Middle frontal gyrus (tissue), 1 donor: ENCODE measurements at regions not wholly inside any gene's neighbourhood (a gene's known extent, or its start where the extent isn't known, plus 50 kb on each side); places are given as distances from the start of the nearest gene placed in this dataset.

Experiments used
- DNase-seq: peaks from one replicate; pipeline ENCODE4 v3.0.0-alpha.2; 2015; ENCODE audit warnings: low spot score; ENCODE audit errors: extremely low spot score

- no peak for DNase-seq
Measured at GRCh38 chr5:51028394-51028793, 354.9 kb upstream of the ISL1 start.

- DNase-seq: no peak
Measured at GRCh38 chr5:51033215-51033614, 350.0 kb upstream of the ISL1 start.

GRCh38 chr5:51034222-51034901 is 348.9 kb upstream of the ISL1 start:
- DNase-seq: no peak

GRCh38 chr5:51039424-51040329 is 343.6 kb upstream of the ISL1 start:
- no peak for DNase-seq

GRCh38 chr5:51043745-51044144 is 339.5 kb upstream of the ISL1 start:
- no peak for DNase-seq

- no peak for DNase-seq
Measured at GRCh38 chr5:51047369-51047768, 335.9 kb upstream of the ISL1 start.

GRCh38 chr5:51053361-51053760 is 329.9 kb upstream of the ISL1 start:
- no peak for DNase-seq

- no peak for DNase-seq
Measured at GRCh38 chr5:51060953-51061352, 322.3 kb upstream of the ISL1 start.

- DNase-seq: no peak
Measured at GRCh38 chr5:51072937-51073336, 310.3 kb upstream of the ISL1 start.

GRCh38 chr5:51082741-51083140 is 300.5 kb upstream of the ISL1 start:
- no peak for DNase-seq

- DNase-seq: no peak
Measured at GRCh38 chr5:51091816-51092215, 291.4 kb upstream of the ISL1 start.

- no peak for DNase-seq
Measured at GRCh38 chr5:51095486-51095885, 287.8 kb upstream of the ISL1 start.

GRCh38 chr5:51096859-51097258 is 286.4 kb upstream of the ISL1 start:
- DNase-seq: no peak

GRCh38 chr5:51099173-51099853 is 283.9 kb upstream of the ISL1 start:
- DNase-seq: no peak

GRCh38 chr5:51104556-51104955 is 278.7 kb upstream of the ISL1 start:
- no peak for DNase-seq

GRCh38 chr5:51109786-51110410 is 273.4 kb upstream of the ISL1 start:
- DNase-seq: no peak

GRCh38 chr5:51131266-51131665 is 252.0 kb upstream of the ISL1 start:
- DNase-seq: no peak

- DNase-seq: no peak
Measured at GRCh38 chr5:51138164-51138563, 245.1 kb upstream of the ISL1 start.

- no peak for DNase-seq
Measured at GRCh38 chr5:51148437-51148836, 234.8 kb upstream of the ISL1 start.

GRCh38 chr5:51156222-51156621 is 227.0 kb upstream of the ISL1 start:
- DNase-seq: no peak

- no peak for DNase-seq
Measured at GRCh38 chr5:51156838-51157237, 226.4 kb upstream of the ISL1 start.

- DNase-seq: no peak
Measured at GRCh38 chr5:51159164-51159563, 224.1 kb upstream of the ISL1 start.
